Panc1 (cell line): ENCODE measurements at regions not wholly inside any gene's neighbourhood (a gene's known extent, or its start where the extent isn't known, plus 50 kb on each side); places are given as distances from the start of the nearest gene placed in this dataset.

Experiments used
- ATAC-seq: fragments of 200-7000 bp; cut with Tn5 transposase; 2 replicates; pipeline ENCODE4 v1.9.1; 2020; ENCODE audit warnings: mild to moderate bottlenecking, moderate library complexity
- BruUV-seq: library from RNA; stranded (reverse); fragments of 400-500 nt; replicated peaks from 2 replicates; lab custom pipeline; 2021; lab: Mats Ljungman, UMichigan
- CTCF ChIA-PET: fragments of 300-600 bp; sonication (Branson Sonifier 250); formaldehyde crosslinking; loops from one replicate; lab custom pipeline; 2022; ENCODE audit warnings: antibody characterized with exemption; lab: Charles Lee
- POLR2A ChIA-PET: fragments of 300-600 bp; sonication (Branson Sonifier 250); formaldehyde crosslinking; loops from one replicate; lab custom pipeline; 2022; ENCODE audit warnings: antibody characterized with exemption; lab: Charles Lee
- DNase-seq: peaks from one replicate; pipeline ENCODE4 v3.0.0-alpha.2; 2010; ENCODE audit warnings: low read depth, low spot score
- H3K27ac ChIP-seq: 2 replicates; pipeline ENCODE4 v1.5.1; 2011; ENCODE audit warnings: mild to moderate bottlenecking, low read length, inconsistent platforms
- H3K27me3 ChIP-seq: fragments of 200-500 bp; sonication (Bioruptor generic); 2 replicates; pipeline ENCODE4 v1.6.0; 2014; ENCODE audit warnings: low read length, inconsistent platforms; ENCODE audit not compliant: control insufficient read depth, insufficient read depth
- H3K36me3 ChIP-seq: fragments of 200-500 bp; sonication (Bioruptor generic); 2 replicates; pipeline ENCODE4 v1.5.1; 2014; ENCODE audit warnings: inconsistent platforms, mild to moderate bottlenecking, low read length, moderate library complexity; ENCODE audit not compliant: control insufficient read depth, insufficient read depth
- H3K4me1 ChIP-seq: 2 replicates; pipeline ENCODE4 v1.5.1; 2011; ENCODE audit warnings: inconsistent platforms, mild to moderate bottlenecking, low read length, moderate library complexity; ENCODE audit not compliant: control insufficient read depth, insufficient read depth
- H3K4me3 ChIP-seq, 2 experiments: 2 replicates each; pipeline ENCODE4 v1.5.1; 2011 to 2012; ENCODE audit warnings: low read depth in 2 of 2, low read length in 2 of 2, mild to moderate bottlenecking in 2 of 2, inconsistent platforms in 1 of 2, moderate library complexity in 1 of 2
- H3K9me3 ChIP-seq: fragments of 200-500 bp; sonication (Bioruptor generic); 2 replicates; pipeline ENCODE4 v1.5.1; 2014; ENCODE audit warnings: low read depth, mild to moderate bottlenecking, inconsistent platforms, low read length, moderate library complexity; ENCODE audit not compliant: control insufficient read depth, insufficient read depth
- POLR2AphosphoS5 ChIP-seq: IDR thresholded peaks from 2 replicates; pipeline ENCODE4 v1.6.1; 2012; ENCODE audit warnings: mild to moderate bottlenecking, low read depth, low read length, moderate library complexity
- SIN3A ChIP-seq: IDR thresholded peaks from 2 replicates; pipeline ENCODE4 v1.6.1; 2012; ENCODE audit warnings: low read depth, mild to moderate bottlenecking, low read length, moderate library complexity, borderline replicate concordance; ENCODE audit not compliant: insufficient read depth
- TCF7L2 ChIP-seq: IDR thresholded peaks from 2 replicates; pipeline ENCODE4 v1.6.1; 2011; ENCODE audit warnings: mild to moderate bottlenecking, low read depth, low read length, inconsistent platforms
- in situ Hi-C: cut with HindIII; loops from 2 replicates; pipeline ENCODE4 v1.10.0; 2016; ENCODE audit warnings: low sequenced_read_pairs, low pct_unique_long_range_greater_than_20kb
- intact Hi-C: fragments of 100-400 bp; cut with micrococcal nuclease; formaldehyde crosslinking; loops from one replicate; pipeline ENCODE4 v1.10.0; 2022; ENCODE audit not compliant: unreplicated experiment
- TF ChIP-seq, protein P1 (sequence below), 2 experiments: IDR thresholded peaks; 2 replicates each; pipeline ENCODE4 v1.6.1; 2011 to 2012; ENCODE audit warnings: low read depth in 2 of 2, control low read depth in 1 of 2, low read length in 1 of 2, mild to moderate bottlenecking in 1 of 2, moderate library complexity in 1 of 2; ENCODE audit not compliant: insufficient read depth in 1 of 2
- TF ChIP-seq, protein P2 (sequence below): fragments of 450-650 bp; IDR thresholded peaks from 2 replicates; pipeline ENCODE4 v1.5.1; 2017; ENCODE audit warnings: mild to moderate bottlenecking

GRCh38 chr10:33626798-33627466 lies 292.5 kb upstream of the NRP1 start:
- DNase-seq (no peak), ATAC-seq (no peak)
- Histone ChIP-seq H3K4me3 (no peak overlapping the region), H3K27ac (no peak overlapping the region), H3K9me3 (no peaks in the 10 kb centered on the region), H3K4me1 (no peaks in the 10 kb centered on the region), H3K36me3 (no peaks in the 10 kb centered on the region), H3K27me3 (no peaks in the 10 kb centered on the region; the same call in 1 of the 2 replicates)
- POLR2A ChIA-PET, result no interaction called here
- no TSS peak for BruUV-seq
- intact Hi-C loops (no loop called here), in situ Hi-C loops (no loop called here)
- TF ChIP-seq TCF7L2, result no peak
- TF ChIP-seq, protein P1, sequence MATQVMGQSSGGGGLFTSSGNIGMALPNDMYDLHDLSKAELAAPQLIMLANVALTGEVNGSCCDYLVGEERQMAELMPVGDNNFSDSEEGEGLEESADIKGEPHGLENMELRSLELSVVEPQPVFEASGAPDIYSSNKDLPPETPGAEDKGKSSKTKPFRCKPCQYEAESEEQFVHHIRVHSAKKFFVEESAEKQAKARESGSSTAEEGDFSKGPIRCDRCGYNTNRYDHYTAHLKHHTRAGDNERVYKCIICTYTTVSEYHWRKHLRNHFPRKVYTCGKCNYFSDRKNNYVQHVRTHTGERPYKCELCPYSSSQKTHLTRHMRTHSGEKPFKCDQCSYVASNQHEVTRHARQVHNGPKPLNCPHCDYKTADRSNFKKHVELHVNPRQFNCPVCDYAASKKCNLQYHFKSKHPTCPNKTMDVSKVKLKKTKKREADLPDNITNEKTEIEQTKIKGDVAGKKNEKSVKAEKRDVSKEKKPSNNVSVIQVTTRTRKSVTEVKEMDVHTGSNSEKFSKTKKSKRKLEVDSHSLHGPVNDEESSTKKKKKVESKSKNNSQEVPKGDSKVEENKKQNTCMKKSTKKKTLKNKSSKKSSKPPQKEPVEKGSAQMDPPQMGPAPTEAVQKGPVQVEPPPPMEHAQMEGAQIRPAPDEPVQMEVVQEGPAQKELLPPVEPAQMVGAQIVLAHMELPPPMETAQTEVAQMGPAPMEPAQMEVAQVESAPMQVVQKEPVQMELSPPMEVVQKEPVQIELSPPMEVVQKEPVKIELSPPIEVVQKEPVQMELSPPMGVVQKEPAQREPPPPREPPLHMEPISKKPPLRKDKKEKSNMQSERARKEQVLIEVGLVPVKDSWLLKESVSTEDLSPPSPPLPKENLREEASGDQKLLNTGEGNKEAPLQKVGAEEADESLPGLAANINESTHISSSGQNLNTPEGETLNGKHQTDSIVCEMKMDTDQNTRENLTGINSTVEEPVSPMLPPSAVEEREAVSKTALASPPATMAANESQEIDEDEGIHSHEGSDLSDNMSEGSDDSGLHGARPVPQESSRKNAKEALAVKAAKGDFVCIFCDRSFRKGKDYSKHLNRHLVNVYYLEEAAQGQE (IDR thresholded peaks at IDR 0.05; ENCODE audit: insufficient read depth in 1 of 2, low read depth in 2 of 2, low read length in 1 of 2), result no peak
- TF ChIP-seq POLR2AphosphoS5, result no peak
- no peak for TF ChIP-seq SIN3A
- TF ChIP-seq, protein P2, sequence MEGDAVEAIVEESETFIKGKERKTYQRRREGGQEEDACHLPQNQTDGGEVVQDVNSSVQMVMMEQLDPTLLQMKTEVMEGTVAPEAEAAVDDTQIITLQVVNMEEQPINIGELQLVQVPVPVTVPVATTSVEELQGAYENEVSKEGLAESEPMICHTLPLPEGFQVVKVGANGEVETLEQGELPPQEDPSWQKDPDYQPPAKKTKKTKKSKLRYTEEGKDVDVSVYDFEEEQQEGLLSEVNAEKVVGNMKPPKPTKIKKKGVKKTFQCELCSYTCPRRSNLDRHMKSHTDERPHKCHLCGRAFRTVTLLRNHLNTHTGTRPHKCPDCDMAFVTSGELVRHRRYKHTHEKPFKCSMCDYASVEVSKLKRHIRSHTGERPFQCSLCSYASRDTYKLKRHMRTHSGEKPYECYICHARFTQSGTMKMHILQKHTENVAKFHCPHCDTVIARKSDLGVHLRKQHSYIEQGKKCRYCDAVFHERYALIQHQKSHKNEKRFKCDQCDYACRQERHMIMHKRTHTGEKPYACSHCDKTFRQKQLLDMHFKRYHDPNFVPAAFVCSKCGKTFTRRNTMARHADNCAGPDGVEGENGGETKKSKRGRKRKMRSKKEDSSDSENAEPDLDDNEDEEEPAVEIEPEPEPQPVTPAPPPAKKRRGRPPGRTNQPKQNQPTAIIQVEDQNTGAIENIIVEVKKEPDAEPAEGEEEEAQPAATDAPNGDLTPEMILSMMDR, result no peak
- CTCF ChIA-PET, result no interaction called here

GRCh38 chr10:33623669-33624068 lies 289.2 kb upstream of the NRP1 start:
- H3K9me3 ChIP-seq, result no peaks in the 10 kb centered on the region
- ATAC-seq (no peak), DNase-seq (no peak)
- CTCF ChIA-PET, result no interaction called here
- intact Hi-C loops (no loop called here), in situ Hi-C loops (no loop called here)
- BruUV-seq, result no TSS peak
- H3K27me3 ChIP-seq, result no peaks in the 10 kb centered on the region
- no peak overlapping the region for H3K4me3 ChIP-seq
- H3K36me3 ChIP-seq, result no peaks in the 10 kb centered on the region
- no peak overlapping the region for H3K27ac ChIP-seq
- no peaks in the 10 kb centered on the region for H3K4me1 ChIP-seq
- POLR2A ChIA-PET, result no interaction called here
- TF ChIP-seq POLR2AphosphoS5 (no peak), TCF7L2 (no peak), SIN3A (no peak)
- TF ChIP-seq, protein P1 (IDR thresholded peaks at IDR 0.05; ENCODE audit: insufficient read depth in 1 of 2, low read depth in 2 of 2, low read length in 1 of 2), result no peak
- TF ChIP-seq, protein P2, result no peak
